Parathyroid adenoma (tissue), 2 donors: ENCODE measurements at regions not wholly inside any gene's neighbourhood (a gene's known extent, or its start where the extent isn't known, plus 50 kb on each side); places are given as distances from the start of the nearest gene placed in this dataset.

Experiments used
- H2AFZ ChIP-seq: fragments of 300-600 bp; sonication (generic); one replicate; pipeline ENCODE4 v1.7.0; 2017; ENCODE audit warnings: antibody characterized with exemption, mild to moderate bottlenecking
- H3K27ac ChIP-seq: fragments of 300-600 bp; sonication (generic); one replicate; pipeline ENCODE4 v1.7.0; 2017
- H3K27me3 ChIP-seq: fragments of 300-600 bp; sonication (generic); one replicate; pipeline ENCODE4 v1.7.0; 2017; ENCODE audit warnings: low read length; ENCODE audit not compliant: control insufficient read depth, insufficient read depth
- H3K36me3 ChIP-seq: fragments of 300-600 bp; sonication (generic); one replicate; pipeline ENCODE4 v1.7.0; 2017; ENCODE audit warnings: low read length; ENCODE audit not compliant: control insufficient read depth, insufficient read depth
- H3K4me1 ChIP-seq: fragments of 300-600 bp; sonication (generic); one replicate; pipeline ENCODE4 v1.7.0; 2017; ENCODE audit warnings: control low read depth
- H3K4me2 ChIP-seq: fragments of 300-600 bp; sonication (generic); one replicate; pipeline ENCODE4 v1.7.0; 2017; ENCODE audit warnings: low read length
- H3K4me3 ChIP-seq: fragments of 300-600 bp; sonication (generic); one replicate; pipeline ENCODE4 v1.7.0; 2017; ENCODE audit warnings: low read depth, low read length
- H3K79me2 ChIP-seq: fragments of 300-600 bp; sonication (generic); one replicate; pipeline ENCODE4 v1.7.0; 2017; ENCODE audit warnings: control low read depth
- H3K9ac ChIP-seq: fragments of 300-600 bp; sonication (generic); one replicate; pipeline ENCODE4 v1.7.0; 2017; ENCODE audit warnings: mild to moderate bottlenecking
- H3K9me3 ChIP-seq: fragments of 300-600 bp; sonication (generic); one replicate; pipeline ENCODE4 v1.7.0; 2017; ENCODE audit warnings: low read length; ENCODE audit not compliant: control insufficient read depth
- CTCF ChIP-seq: fragments of 300-600 bp; sonication (generic); IDR thresholded peaks from one replicate; pipeline ENCODE4 v1.7.0; 2017; ENCODE audit warnings: antibody characterized with exemption, mild to moderate bottlenecking
- donor health status: primary hyperparathyroidism.

GRCh38 chr12:47378907-47379306, 299.1 kb upstream of the AMIGO2 start:
- H2AFZ ChIP-seq: no peak overlapping the region
- no peak overlapping the region for H3K4me3 ChIP-seq
- no peaks in the 10 kb centered on the region for H3K36me3 ChIP-seq
- H3K4me1 ChIP-seq: no peaks in the 10 kb centered on the region
- no peak for TF ChIP-seq CTCF
- no peaks in the 10 kb centered on the region for H3K79me2 ChIP-seq
- H3K27ac ChIP-seq: no peak overlapping the region
- no peaks in the 10 kb centered on the region for H3K9me3 ChIP-seq
- H3K9ac ChIP-seq: no peak overlapping the region
- H3K27me3 ChIP-seq: no peaks in the 10 kb centered on the region
- H3K4me2 ChIP-seq: no peak overlapping the region

GRCh38 chr12:47378222-47378582, 298.4 kb upstream of the AMIGO2 start:
- H3K79me2 ChIP-seq: no peaks in the 10 kb centered on the region
- H3K27ac ChIP-seq: no peak overlapping the region
- no peaks in the 10 kb centered on the region for H3K9me3 ChIP-seq
- H3K36me3 ChIP-seq: no peaks in the 10 kb centered on the region
- no peak overlapping the region for H3K4me3 ChIP-seq
- TF ChIP-seq CTCF: no peak
- no peak overlapping the region for H2AFZ ChIP-seq
- no peak overlapping the region for H3K9ac ChIP-seq
- H3K4me1 ChIP-seq: no peaks in the 10 kb centered on the region
- H3K4me2 ChIP-seq: no peak overlapping the region
- no peaks in the 10 kb centered on the region for H3K27me3 ChIP-seq

GRCh38 chr12:47377414-47378221, 297.9 kb upstream of the AMIGO2 start:
- no peak overlapping the region for H3K4me2 ChIP-seq
- no peak overlapping the region for H3K9ac ChIP-seq
- no peaks in the 10 kb centered on the region for H3K27me3 ChIP-seq
- no peak overlapping the region for H3K27ac ChIP-seq
- H3K79me2 ChIP-seq: no peaks in the 10 kb centered on the region
- no peaks in the 10 kb centered on the region for H3K4me1 ChIP-seq
- H3K4me3 ChIP-seq: no peak overlapping the region
- TF ChIP-seq CTCF: no peak
- H3K36me3 ChIP-seq: no peaks in the 10 kb centered on the region
- H3K9me3 ChIP-seq: no peaks in the 10 kb centered on the region
- no peak overlapping the region for H2AFZ ChIP-seq

- no peaks in the 10 kb centered on the region for H3K9me3 ChIP-seq
- no peak overlapping the region for H3K9ac ChIP-seq
- no peaks in the 10 kb centered on the region for H3K79me2 ChIP-seq
- no peaks in the 10 kb centered on the region for H3K27me3 ChIP-seq
- H3K36me3 ChIP-seq: no peaks in the 10 kb centered on the region
- H3K4me1 ChIP-seq: no peaks in the 10 kb centered on the region
- H3K27ac ChIP-seq: no peak overlapping the region
- no peak overlapping the region for H3K4me3 ChIP-seq
- H3K4me2 ChIP-seq: no peak overlapping the region
- no peak for TF ChIP-seq CTCF
- no peak overlapping the region for H2AFZ ChIP-seq
These were observed 297.2 kb upstream of the AMIGO2 start for GRCh38 chr12:47376927-47377326.

GRCh38 chr12:47373554-47374150, 293.9 kb upstream of the AMIGO2 start:
- H3K4me3 ChIP-seq: no peak overlapping the region
- H3K79me2 ChIP-seq: no peaks in the 10 kb centered on the region
- no peaks in the 10 kb centered on the region for H3K27me3 ChIP-seq
- H3K4me2 ChIP-seq: no peak overlapping the region
- TF ChIP-seq CTCF: no peak
- H3K27ac ChIP-seq: no peak overlapping the region
- H2AFZ ChIP-seq: no peak overlapping the region
- no peaks in the 10 kb centered on the region for H3K9me3 ChIP-seq
- H3K4me1 ChIP-seq: no peaks in the 10 kb centered on the region
- no peak overlapping the region for H3K9ac ChIP-seq
- no peaks in the 10 kb centered on the region for H3K36me3 ChIP-seq
